ENCODE measurements at regions not wholly inside any gene's neighbourhood (a gene's known extent, or its start where the extent isn't known, plus 50 kb on each side); places are given as distances from the start of the nearest gene placed in this dataset.
"Not testable (repeated sequence)": the region's sequence is repeated elsewhere in the genome, so short reads cannot be mapped to it uniquely, and the experiment has no call there.

DNA sequence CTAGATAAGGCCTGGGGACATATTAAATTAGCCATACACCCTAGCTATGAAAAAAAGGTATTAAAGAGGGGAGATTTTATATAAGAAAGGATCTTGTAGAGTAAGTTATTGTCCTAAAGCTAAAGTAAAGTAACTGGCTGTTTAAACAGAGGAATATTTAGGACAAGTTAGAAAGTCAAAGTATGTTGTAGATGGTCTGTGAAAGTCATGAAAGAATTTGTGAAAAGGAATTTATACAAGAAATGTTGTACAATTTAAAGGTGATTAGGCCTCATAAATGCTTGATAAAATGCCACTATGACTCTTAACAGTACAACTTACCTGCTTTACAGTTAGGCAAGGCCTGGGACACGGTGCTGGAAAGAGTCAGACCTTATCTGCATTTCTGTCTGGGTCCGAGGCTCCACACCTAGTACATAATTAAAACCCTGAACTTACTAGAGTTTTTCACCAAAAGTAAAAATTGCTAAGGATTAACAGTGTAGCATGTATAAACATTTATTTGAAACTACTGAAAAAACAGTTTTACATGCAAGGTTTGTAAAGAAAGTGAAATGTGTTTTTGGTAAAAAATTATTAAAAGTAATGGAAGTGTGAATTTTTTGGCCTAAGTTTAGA lies 445.3 kb upstream of the TOM1L1 start:
- no peaks in the 10 kb centered on the region for H3K27me3 ChIP-seq (ENCODE audit: insufficient read depth in 3 of 3, low read length in 2 of 3)
- H3K36me3 ChIP-seq (ENCODE audit: insufficient read depth in 1 of 2, low read depth in 1 of 2): no peaks in the 10 kb centered on the region
- no peak for ATAC-seq
- peaks cover 10% of the 10 kb centered on the region for H3K9me3 ChIP-seq
- no peak overlapping the region for H3K27ac ChIP-seq
- TF ChIP-seq, protein P1, sequence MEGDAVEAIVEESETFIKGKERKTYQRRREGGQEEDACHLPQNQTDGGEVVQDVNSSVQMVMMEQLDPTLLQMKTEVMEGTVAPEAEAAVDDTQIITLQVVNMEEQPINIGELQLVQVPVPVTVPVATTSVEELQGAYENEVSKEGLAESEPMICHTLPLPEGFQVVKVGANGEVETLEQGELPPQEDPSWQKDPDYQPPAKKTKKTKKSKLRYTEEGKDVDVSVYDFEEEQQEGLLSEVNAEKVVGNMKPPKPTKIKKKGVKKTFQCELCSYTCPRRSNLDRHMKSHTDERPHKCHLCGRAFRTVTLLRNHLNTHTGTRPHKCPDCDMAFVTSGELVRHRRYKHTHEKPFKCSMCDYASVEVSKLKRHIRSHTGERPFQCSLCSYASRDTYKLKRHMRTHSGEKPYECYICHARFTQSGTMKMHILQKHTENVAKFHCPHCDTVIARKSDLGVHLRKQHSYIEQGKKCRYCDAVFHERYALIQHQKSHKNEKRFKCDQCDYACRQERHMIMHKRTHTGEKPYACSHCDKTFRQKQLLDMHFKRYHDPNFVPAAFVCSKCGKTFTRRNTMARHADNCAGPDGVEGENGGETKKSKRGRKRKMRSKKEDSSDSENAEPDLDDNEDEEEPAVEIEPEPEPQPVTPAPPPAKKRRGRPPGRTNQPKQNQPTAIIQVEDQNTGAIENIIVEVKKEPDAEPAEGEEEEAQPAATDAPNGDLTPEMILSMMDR (IDR thresholded peaks at IDR 0.05): no peak
- intact Hi-C loops (cut with DNase I): no loop called here
- no peak for DNase-seq
- WGBS, 3 donors: 67 to 73% (median 69%) methylated on average over 2 of the region's 2 CpGs
- H3K4me3 ChIP-seq: no peak overlapping the region
- no peaks in the 10 kb centered on the region for H3K4me1 ChIP-seq

DNA sequence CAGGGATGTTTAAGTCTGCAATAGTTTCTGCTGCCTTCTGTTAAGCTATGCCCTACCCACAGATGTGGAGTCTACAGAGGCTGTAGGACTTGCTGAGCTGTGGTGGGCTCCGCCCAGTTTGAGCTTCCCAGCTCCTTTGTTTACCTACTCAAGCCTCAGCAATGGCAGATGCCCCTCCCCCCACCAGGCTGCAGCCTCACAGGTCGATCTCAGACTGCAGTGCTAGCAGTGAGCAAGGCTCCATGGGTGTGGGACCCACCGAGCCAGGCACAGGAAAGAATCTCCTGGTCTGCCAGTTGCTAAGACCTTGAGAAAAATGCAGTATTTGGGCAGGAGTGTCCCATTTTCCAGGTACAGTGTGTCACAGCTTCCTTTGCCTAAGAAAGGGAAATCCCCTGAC lies 435.2 kb upstream of the TOM1L1 start:
- DNase-seq; H3K27me3 ChIP-seq (ENCODE audit: insufficient read depth in 3 of 3, low read length in 2 of 3); ATAC-seq; H3K27ac ChIP-seq; H3K4me1 ChIP-seq; intact Hi-C loops (cut with DNase I); H3K9me3 ChIP-seq; H3K36me3 ChIP-seq (ENCODE audit: insufficient read depth in 1 of 2, low read depth in 1 of 2); H3K4me3 ChIP-seq: not testable (repeated sequence)
- 60 to 72% (median 66%) methylated on average over 3 of the region's 3 CpGs for WGBS, 3 donors

DNA sequence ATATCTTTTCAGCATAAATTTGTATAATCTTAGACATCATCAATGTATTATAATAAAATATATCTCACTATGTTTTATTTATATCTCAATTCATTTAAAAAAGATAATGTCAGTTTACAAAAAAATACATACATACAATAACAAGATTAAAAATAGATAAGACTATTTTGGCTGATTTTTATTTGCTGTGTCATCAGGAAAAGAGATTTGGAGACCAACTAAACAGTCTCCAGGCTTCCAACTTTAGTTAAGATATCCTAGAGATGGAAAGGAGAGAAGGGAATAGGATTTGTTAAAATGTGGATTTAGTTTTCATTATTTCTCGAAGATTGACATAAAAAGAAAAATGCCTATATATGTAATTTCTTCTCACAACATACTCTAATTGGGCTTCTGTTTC lies 433.8 kb upstream of the TOM1L1 start:
- intact Hi-C loops (cut with DNase I): no loop called here
- no peak for ATAC-seq
- Histone ChIP-seq H3K4me1 (no peaks in the 10 kb centered on the region), H3K36me3 (ENCODE audit: insufficient read depth in 1 of 2, low read depth in 1 of 2) (no peaks in the 10 kb centered on the region), H3K27me3 (ENCODE audit: insufficient read depth in 3 of 3, low read length in 2 of 3) (no peaks in the 10 kb centered on the region), H3K27ac (no peak overlapping the region), H3K9me3 (no peaks in the 10 kb centered on the region), H3K4me3 (no peak overlapping the region)
- no peak for DNase-seq
- TF ChIP-seq, protein P1 (IDR thresholded peaks at IDR 0.05): no peak
- WGBS, 3 donors: 69 to 77% (median 70%) methylated on average over 1 of the region's 1 CpG

DNA sequence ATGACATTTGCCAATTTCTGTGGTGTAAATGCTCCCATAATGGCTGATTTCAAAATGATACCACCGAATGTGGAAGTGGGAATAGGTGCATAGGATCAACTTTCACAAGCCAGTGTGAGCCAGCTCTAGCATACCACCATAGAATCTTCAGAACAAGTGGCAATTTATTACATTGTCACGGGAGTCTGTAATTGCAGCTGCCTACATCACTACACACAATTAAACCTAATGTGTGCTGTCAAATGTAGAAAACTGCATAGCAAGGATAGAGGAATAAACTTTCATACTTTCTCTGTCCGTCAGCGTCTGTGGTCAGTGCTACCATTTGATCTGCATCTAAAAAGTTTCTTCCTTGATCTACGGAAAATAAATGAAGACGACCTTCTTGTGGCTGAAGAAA lies 417.8 kb upstream of the TOM1L1 start:
- DNase-seq: no peak
- WGBS, 3 donors: 57 to 63% (median 62%) methylated on average over 6 of the region's 6 CpGs
- no peak overlapping the region for H3K4me3 ChIP-seq
- ATAC-seq: no peak
- H3K9me3 ChIP-seq: no peaks in the 10 kb centered on the region
- H3K27me3 ChIP-seq (ENCODE audit: insufficient read depth in 3 of 3, low read length in 2 of 3): peaks cover 0 to 2% (median 0%) of the 10 kb centered on the region in 3 donors
- H3K36me3 ChIP-seq (ENCODE audit: insufficient read depth in 1 of 2, low read depth in 1 of 2): no peaks in the 10 kb centered on the region
- no peaks in the 10 kb centered on the region for H3K4me1 ChIP-seq
- intact Hi-C loops (cut with DNase I): no loop called here
- H3K27ac ChIP-seq: no peak overlapping the region
- TF ChIP-seq, protein P1 (IDR thresholded peaks at IDR 0.05): no peak

- H3K9me3 ChIP-seq: no peaks in the 10 kb centered on the region
- TF ChIP-seq, protein P1 (IDR thresholded peaks at IDR 0.05): no peak
- no peak overlapping the region for H3K27ac ChIP-seq
- H3K36me3 ChIP-seq (ENCODE audit: insufficient read depth in 1 of 2, low read depth in 1 of 2): no peaks in the 10 kb centered on the region
- H3K4me1 ChIP-seq: no peaks in the 10 kb centered on the region
- intact Hi-C loops (cut with DNase I): no loop called here
- no peaks in the 10 kb centered on the region for H3K27me3 ChIP-seq (ENCODE audit: insufficient read depth in 3 of 3, low read length in 2 of 3)
- DNase-seq (no peak), ATAC-seq (no peak)
- no peak overlapping the region for H3K4me3 ChIP-seq
Measured at GRCh38 chr17:54493691-54494090, 407.0 kb upstream of the TOM1L1 start.

Data from psoas muscle (tissue), 7 donors.